GM18508 (cell line): ENCODE measurements at regions not wholly inside any gene's neighbourhood (a gene's known extent, or its start where the extent isn't known, plus 50 kb on each side); places are given as distances from the start of the nearest gene placed in this dataset.
"Not testable (repeated sequence)": the region's sequence is repeated elsewhere in the genome, so short reads cannot be mapped to it uniquely, and the experiment has no call there.

Source experiments
- ATAC-seq: cut with Tn5 transposase; IDR thresholded peaks from one replicate; pipeline ENCODE4 v1.9.1; 2021; ENCODE audit warnings: moderate number of reproducible peaks; ENCODE audit not compliant: insufficient read depth, unreplicated experiment

DNA sequence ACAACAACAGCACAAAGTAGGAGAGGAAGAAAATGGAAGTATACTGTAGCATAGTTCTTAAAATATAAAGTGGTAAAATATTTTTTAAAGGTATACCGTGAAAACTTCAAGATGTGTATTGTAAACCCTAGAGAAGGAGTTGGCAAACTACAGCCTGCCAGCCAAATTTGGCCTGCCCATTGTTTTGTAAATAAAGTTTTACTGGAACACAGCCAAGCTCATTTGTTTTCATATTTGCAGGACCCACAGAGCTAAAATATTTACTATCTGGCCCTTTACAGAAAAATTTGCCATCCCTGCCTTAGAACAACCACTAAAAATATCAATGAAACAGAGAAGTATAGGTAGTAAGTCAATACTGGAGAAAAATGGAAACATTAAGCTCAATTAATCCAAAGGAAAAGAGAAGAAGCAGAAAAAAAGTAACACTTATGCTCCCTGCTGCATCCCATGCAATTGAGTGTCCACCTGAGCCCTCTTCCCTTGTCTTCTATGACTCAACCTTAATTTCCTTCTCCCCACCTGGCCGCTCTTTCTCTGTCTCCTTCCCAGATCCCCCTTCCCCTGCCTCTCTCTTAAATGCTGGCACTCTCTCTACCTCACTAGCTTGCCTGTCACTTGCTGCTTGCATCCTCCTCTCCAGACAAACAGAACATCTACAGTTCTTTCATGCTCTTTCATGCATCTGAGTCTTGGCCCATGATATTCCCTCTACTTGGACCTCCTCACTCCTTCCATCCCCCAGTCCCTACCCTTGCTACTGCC lies 50.6 kb upstream of the FER start:
- no peak for ATAC-seq

DNA sequence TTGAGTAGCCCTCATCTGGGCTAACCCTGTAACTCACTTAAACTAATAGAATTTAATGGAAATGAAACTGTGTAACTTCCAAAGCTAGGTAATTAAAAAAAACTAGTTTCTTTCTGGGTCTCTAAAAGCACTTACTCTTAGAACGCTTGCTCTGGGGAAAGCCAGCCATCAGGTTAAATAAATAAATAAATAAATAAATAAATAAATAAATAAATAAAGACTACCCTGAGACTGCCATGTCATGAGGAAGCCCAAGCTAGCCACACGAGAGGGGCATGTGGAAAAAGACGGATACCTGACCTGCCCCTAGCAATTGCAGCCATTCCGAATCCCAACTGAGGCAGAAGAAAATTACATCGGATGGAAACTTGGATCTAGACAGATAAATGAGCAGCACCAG lies 51.3 kb upstream of the FER start:
- ATAC-seq: no peak

DNA sequence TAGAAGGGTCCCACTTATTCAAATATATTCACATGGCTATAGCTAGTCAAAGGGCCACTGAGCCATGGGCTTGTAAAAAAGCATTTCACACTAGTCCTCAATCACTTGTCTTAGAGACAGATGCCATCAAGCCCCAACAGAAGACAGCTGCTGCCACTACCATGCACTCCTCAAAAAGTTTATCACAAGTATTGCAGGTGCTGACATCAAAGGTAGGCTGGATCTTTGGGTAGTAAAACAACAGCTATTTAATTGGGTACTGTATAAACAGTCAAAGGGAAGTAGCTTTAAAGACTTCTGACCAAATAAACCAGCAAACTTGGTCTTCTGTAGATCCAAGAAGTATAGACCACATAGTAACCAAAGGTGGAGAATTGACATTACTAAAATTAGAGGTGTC lies 59.2 kb upstream of the FER start:
- no peak for ATAC-seq

DNA sequence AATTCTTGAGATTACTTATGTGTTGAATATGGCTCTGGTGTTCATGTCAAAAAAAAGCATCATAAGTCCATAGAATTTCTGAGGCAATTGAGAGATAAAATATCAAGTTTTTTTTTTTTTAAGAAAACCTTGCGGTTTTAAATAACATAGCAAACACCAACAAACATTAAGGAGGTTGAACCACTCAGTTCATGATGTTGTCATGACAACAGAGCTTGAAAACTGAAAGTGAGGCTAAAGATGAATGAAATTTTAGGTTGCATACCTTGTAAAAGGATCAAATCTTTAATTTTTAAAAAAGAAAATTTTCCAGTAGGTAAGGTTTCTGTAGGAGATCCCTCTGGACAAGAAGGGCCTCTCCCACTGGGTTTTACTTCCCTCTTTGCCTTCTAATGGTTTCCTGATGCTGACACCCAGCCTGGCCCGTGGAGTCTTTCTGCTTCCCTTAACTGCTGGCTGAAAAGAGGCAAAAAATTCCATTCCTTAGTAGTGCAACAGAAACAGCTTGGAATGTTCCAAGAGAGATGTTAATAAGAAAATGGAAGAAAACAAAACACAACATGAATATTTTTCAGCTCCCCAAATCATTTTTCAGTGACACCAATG lies 60.0 kb upstream of the FER start:
- ATAC-seq: no peak

DNA sequence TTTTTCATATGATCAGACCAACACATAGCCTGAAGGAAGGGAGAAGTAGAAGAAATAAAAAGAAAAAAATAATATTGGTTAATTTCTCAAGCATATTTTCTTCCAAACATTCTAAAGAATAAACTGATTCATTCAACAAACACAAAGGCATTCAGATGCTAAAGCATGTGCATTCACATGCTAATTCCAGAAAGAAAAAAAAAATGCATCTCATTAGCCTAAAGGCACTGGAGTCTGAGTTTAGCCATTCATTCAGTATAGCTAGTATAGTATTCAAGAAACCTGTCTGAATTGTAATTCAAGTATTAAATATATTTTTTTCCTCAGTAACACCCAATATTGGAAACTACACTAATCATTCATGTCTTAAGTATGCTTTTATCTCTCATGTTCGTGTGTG lies 61.0 kb upstream of the FER start:
- ATAC-seq: no peak

DNA sequence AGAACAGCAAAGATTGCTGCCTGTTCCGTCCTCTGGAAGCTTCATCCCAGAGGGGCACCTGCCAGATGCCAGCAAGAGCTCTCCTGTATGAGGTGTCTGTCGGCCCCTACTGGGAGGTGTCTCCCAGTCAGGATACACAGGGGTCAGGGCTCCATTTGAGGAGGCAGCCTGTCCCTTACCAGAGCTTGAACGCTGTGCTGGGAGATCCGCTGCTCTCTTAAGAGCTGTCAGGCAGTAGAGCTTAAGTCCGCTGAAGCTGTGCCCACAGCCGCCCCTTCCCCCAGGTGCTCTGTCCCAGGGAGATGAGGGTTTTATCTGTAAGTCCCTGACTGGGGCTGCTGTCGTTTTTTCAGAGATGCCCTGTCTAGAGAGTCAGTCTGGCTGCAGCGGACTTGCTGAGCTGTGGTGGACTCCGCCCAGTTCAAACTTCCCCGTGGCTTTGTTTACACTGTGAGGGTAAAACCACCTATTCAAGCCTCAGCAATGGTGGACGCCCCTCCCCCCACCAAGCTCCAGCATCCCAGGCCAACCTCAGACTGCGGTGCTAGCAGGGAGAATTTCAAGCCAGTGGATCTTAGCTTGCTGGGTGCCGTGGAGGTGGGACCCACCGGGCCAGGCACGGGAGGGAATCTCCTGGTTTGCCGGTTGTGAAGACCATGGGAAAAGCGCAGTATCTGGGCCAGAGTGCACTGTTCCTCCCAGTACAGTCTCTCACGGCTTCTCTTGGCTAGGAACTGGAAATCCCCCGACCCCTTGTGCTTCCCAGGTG lies 62.1 kb upstream of the FER start:
- ATAC-seq: not testable (repeated sequence)

DNA sequence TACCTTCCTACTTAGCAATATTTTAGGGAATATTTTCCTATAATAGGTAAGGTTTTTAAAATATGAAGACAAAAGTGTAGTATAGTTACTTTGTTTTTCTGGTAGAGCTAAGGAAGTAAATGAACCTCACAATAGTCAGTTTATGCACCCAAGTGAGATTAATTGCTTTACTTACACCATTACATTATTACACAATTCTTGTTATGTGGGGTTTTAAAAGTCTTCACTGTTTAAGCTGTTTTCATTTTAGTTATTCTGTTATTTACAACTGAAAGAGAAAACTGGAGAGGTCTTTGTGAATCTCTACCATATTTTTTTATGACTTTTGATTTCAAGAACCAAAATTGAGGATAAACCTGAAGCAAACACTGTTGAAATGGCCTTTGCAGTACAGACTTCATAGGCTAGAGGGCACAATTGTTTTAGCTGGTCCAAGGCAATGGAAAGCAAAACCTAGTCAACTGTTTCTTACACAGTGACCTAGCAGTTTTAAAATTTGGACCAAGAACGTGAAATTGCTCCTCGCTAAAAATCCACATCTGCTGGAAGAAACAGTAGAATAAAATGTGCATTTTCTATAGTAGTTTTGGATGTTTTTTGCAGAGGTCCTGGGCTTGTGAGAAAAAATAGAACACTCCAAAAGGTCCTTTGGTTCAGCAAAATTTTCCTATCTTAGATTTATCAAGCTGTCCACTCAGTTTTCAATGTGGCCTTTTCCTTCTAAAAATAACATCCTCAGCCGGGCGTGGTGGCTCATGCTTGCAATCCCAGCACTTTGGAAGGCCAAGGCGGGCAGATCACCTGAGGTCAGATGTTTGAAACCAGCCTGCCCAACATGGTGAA lies 66.4 kb upstream of the FER start:
- no peak for ATAC-seq

DNA sequence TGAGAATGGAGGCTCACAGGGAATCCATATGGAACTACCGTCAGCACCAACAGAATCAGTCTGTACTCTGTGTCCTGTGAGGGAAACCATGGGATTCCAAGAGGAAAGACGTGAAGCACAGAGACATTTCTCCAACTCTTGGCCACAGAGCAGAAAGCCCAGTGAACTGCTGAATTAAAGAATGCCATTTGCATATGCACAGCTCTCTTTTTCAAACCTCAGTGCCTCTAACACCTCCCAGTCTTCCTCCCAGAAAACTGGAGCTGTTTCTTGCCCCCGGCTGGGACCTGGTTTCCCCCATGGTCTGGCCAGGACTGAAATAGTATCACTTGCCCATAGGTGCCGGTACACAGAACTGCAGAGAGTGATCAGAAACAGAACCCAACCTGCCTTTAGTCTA lies 69.6 kb upstream of the FER start:
- no peak for ATAC-seq

DNA sequence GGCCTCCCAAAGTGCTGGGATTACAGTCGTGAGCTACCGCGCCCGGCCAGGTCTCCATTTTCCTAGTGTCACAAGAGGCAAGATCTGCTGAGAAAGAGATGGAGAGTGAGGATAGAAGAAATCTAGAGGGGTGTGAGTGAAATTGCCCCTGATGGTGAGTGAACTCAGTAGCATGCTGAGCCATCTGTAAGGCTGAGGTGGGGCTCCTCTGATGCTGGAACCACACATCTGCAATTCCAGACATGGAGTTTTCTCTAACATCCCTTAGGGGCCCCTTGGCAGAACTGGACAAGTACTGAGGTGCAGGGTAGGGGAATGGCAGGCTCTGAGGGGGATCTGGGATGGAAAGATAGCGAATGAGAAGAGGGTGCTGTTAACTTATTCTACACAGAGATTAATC lies 72.0 kb upstream of the FER start:
- no peak for ATAC-seq

DNA sequence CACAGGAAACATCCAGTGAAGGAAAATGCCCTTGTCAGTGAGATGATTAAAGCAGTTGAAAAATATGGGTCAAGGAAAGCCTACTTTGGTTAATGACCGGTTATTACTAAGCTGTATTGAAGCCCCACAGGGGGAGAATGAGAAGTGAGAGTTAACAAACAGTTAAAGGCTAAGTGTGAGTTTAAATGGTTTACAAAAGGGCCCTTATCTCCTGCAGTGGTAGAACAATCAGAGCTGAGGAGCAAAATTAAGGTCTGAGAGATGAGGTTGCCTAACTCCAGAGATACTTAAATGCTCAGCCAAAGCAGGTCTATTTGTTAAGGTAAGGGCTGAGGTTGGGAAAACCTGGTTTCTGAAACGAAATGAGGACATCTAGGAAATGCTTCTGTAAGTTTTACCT lies 75.1 kb upstream of the FER start:
- no peak for ATAC-seq

DNA sequence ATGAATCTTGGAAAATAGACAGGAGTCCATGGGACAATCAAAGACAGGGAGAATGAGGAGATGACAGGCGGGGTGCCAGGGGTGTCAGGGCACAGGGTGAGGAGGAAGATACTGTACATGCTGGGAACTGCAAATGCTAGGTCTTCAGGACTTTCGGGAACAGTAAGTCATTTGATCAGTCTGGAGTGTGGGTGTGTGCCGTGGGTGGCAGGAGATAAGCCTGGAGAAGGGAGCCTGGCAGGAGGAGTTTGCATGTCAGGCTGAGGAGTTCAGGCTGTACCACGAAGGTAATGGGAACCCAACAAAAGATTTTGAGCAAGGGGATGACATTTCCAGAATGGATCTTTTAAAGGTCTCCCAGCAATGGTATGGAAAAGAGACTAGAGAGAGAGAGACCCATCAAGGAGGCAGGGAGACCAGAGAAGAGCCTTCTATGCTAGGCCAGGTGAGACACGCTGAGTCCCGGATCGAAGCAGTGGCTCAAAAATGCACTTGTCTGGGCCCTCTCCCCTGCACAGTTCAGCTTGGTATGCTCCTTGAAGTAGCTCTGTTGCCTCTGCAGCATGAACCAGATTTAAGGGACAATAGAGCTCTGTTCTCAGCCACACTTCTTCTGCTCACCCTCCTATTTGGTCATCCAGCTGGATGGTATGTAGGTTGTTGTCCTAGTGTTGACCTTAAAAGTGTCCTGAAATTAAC lies 77.0 kb upstream of the FER start:
- no peak for ATAC-seq

DNA sequence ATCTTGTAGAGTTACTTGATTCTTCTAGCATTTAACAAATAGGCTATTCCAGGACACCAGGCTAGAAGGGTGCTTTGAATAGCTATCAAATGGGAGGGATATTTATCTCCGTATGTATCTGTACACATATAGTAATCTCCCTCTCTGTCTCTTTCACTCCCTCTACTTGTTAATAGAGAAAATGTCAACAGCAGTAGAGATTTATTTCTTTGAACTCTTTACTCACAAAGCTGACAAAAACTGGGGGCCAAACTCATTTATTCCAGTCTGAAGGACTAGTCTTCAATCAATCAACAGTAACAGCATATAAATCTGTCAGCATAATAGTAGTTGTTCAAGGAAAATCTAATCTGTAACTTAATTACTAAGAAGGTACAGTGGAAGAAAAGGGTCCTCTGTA lies 78.2 kb upstream of the FER start:
- ATAC-seq: no peak

DNA sequence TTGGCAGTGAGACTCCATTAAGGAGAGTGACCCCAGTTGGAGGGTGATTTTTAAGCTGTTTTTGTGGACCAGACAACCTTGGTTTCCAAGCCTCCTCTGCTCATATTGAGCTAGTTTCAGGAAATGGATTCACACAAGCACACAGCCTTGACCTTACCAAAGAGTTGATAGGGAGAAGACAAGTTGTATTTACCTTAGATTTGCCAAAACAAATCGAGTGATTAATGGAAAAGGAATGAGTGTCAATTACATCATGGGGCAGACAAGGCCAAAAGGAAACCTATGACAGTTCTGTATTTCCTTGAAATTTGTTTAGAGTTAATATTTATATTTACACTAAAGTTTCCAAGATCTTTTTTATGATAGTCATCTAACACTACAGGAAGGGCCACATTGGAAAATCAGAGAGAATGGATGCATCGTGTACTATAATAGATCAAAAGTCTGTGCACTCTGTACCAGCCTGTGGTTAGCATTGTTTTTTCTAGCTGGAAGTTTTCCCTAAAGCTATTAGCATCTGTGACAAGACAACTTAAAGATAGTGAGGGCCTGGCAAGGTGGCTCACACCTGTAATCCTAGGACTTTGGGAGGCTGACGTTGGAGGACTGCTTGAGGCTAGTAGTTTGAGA lies 86.0 kb upstream of the FER start:
- no peak for ATAC-seq

DNA sequence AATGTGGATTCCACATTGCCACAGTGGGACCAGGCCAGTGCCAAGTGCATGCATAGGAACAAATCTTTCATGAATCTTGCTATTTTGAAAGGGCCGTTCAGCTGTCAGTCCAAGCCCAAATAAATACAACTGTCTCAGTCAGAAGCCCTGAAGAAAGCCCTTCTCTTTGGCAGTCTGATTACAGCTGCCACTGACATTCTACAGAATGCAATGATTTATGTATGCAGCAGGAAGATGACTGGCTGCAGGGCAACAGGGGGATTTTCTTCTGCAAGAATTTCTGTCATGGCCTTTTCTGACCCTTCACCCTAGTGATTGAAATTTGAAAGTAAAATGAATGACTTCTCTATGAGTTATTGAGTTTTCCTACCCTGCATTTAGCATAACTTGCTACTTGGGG lies 86.7 kb upstream of the FER start:
- no peak for ATAC-seq

DNA sequence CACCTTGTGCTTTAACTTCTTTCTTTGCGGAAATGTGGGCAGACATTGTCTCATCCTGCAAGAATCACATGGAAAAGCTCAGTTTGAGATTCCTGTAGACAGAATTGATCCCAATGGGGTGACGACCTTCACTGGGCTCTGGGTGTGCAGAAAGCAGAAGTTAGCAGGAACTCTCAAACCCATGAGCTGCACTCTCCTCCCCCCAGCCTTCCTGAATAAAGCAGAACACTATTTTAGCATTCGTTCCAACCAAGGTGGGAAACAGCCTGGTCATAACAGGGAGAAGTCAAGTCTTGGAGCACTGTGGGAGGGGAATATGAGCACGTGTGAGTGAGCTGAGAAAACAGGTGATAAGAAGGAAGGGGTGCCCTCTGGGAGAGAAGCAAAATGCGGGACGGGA lies 87.4 kb upstream of the FER start:
- ATAC-seq: no peak

DNA sequence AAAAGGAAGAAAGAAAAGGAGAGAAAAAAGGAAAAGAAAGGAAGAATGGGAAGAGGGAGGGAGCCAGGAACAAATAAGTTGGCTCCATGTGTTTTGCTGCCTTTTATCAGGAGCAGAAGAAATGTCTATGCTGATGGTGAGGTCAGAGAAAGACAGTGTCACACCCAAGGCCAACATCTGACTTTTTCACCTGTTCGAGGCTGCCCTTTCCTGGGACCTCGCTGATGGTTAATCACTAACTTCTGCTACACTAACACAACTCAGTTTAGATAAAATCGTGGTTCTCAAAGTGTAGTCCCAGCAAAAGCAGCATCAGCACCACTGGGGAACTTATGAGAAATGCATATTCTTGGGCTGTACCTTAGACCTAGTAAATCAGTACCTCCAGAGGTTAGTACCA lies 88.2 kb upstream of the FER start:
- no peak for ATAC-seq

DNA sequence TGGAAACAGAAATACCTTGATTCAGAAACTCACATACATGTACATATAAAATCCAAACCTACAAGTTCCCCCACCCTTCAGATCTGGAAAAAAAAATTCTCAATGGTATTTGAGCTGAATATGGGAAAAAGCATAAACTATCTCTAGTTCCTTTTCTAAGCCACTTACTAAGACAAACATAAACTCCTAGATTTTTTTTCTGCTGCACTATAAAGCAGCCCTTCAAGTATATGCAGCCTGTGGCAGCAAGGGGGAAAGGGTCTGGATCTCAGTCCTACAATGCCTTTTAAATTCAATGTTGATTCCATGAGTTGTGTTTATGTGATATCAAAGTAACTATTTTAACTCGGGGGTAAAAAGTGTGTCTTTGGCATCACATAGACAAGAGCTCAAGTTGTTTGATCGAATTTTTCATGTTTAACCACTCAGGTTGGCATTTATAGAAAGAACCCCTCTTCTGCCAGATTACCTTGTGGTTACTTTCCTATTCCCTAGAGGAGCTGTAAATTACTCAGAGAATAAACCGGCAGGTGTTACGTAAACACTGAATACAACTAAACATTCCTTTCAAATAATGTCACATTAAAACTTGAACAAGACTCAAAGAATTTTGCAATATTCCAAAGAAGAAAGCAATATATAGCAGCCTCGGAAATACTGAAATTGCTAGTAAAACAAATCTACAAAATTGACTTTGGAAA lies 91.8 kb upstream of the FER start:
- ATAC-seq: no peak

DNA sequence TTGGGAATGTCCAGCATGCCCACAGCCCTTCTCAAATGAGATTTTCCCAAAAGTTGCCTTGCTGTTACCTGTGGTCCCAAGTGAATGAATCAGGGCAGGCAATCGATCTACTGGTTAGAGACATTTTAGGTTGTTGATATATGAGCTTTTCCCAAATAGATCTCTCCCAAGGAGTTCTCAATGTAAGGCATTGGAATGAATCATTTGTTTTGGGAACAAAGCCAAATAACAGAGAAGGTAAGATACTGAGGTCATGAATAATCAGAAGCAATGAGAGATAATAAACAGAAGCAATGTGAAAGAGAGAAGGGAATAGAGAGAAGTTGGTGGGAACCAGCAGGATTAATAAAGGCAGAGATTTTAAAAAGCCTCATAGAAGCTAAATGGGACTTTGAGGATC lies 93.6 kb upstream of the FER start:
- no peak for ATAC-seq

DNA sequence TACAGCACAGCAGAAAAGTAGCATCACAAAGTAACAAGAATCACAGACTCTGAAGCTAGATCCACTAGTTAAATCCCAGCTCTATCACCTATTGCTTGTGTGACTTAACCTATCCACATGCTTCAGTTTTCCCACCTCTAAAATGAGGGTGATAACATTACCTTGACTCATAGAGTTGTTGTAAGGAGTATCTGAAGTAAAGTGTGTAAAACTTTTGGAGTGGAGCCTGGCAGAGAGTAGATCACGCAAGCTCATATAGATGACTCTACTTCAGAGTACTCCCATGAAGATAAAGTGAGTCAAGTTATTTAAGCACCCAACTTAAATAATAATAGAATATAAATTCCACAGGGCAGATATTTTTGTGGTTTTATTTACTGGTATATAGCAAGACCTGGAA lies 94.5 kb upstream of the FER start:
- no peak for ATAC-seq
